Body of pancreas (tissue), 1 donor: ENCODE measurements at regions not wholly inside any gene's neighbourhood (a gene's known extent, or its start where the extent isn't known, plus 50 kb on each side); places are given as distances from the start of the nearest gene placed in this dataset. TPM values are rescaled to one million over a fixed set of nuclear protein-coding genes. Genes with fewer than 3 reads are reported as not detected.

ENCODE experiments used
- small RNA-seq: library from RNA; depleted of rRNA; stranded (forward); fragments of <200 nt; gene quantifications from one replicate; pipeline ENCODE3, GENCODE V24; 2016

Small RNA genes in the stretch of these regions (small RNA-seq; reads per million reads assigned to genes)
- not detected for gene RF00402
- not detected for gene RNU6-1069P
